Coronary artery (tissue), 2 donors: ENCODE measurements at regions not wholly inside any gene's neighbourhood (a gene's known extent, or its start where the extent isn't known, plus 50 kb on each side); places are given as distances from the start of the nearest gene placed in this dataset.
"Not testable (repeated sequence)": the region's sequence is repeated elsewhere in the genome, so short reads cannot be mapped to it uniquely, and the experiment has no call there.

ENCODE experiments used
- DNase-seq: peaks from one replicate; pipeline ENCODE4 v3.0.0-alpha.2; 2017; ENCODE audit warnings: low spot score
- H3K27ac ChIP-seq, 2 donors: fragments of 200-600 bp; sonication (generic); one replicate each; pipeline ENCODE4 v1.5.1; 2016 to 2019
- H3K4me3 ChIP-seq: fragments of 200-600 bp; sonication (generic); 2 replicates; pipeline ENCODE4 v1.5.1; 2016; ENCODE audit warnings: mild to moderate bottlenecking, moderate library complexity
- TF ChIP-seq, protein P1 (sequence below): fragments of 200-600 bp; sonication (generic); IDR thresholded peaks from one replicate; pipeline ENCODE4 v1.5.1; 2019; ENCODE audit warnings: antibody characterized with exemption

DNA sequence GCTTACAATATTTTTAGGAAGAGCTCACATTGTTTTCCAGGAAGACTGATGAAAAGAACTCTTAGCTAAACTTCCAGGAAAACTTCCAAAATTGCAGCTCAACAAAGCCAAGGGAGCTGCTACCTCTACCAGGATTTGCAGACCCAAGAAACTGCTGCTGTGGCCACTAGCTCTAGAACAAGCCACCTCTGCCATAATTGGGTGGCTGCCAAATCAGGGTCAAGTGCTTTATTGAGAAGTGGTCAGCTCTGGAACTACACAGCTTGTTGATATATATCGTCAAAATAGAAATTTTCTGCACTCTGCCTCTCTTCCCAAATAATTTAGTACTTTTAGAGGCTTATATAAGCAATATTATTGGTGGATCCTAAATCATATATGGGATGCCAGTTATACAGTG lies 371.8 kb upstream of the CHORDC1 start:
- TF ChIP-seq, protein P1, sequence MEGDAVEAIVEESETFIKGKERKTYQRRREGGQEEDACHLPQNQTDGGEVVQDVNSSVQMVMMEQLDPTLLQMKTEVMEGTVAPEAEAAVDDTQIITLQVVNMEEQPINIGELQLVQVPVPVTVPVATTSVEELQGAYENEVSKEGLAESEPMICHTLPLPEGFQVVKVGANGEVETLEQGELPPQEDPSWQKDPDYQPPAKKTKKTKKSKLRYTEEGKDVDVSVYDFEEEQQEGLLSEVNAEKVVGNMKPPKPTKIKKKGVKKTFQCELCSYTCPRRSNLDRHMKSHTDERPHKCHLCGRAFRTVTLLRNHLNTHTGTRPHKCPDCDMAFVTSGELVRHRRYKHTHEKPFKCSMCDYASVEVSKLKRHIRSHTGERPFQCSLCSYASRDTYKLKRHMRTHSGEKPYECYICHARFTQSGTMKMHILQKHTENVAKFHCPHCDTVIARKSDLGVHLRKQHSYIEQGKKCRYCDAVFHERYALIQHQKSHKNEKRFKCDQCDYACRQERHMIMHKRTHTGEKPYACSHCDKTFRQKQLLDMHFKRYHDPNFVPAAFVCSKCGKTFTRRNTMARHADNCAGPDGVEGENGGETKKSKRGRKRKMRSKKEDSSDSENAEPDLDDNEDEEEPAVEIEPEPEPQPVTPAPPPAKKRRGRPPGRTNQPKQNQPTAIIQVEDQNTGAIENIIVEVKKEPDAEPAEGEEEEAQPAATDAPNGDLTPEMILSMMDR = no peak
- DNase-seq = no peak
- Histone ChIP-seq H3K4me3 (no peak overlapping the region), H3K27ac (no peak overlapping the region)

DNA sequence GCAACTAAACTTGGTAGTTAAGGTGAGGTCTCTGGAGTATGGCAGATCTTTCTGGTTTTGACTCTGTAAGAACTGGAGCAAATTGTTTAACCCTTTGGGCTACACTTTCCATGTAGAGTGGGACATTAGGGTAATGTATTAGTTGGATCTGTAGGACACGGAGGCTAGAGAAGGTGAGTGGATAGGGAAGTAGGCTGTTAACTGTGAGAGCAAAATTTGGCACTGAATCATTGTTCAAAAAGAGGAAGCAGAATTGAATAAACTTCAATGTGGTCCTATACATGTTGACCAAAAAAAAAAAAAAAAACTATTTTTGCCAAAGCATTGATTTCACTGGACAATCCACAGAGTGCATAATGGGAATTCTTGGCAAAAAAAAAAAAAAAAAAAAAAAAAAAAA lies 370.2 kb upstream of the CHORDC1 start:
- no peak for DNase-seq
- H3K27ac ChIP-seq = no peak overlapping the region
- no peak overlapping the region for H3K4me3 ChIP-seq
- TF ChIP-seq, protein P1 = no peak

DNA sequence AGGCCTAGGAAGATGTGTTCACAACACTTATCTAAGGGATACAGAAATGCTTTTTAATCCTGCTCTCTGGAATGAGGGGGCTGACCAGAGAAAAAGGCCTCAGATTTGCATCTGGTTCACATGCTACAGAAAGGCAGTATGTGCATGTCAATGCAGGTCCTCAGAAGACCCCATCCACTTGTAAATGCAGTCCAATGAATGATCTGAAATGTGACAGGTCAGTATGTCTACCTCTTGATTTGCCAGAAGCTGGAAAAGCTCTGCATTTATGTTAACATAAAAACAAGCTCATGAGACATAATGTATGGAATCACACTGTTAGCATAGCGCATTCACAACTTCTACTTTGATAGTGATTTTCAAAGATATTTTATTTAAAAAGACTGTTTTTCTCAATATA lies 367.4 kb upstream of the CHORDC1 start:
- TF ChIP-seq, protein P1 = no peak
- H3K4me3 ChIP-seq = no peak overlapping the region
- no peak overlapping the region for H3K27ac ChIP-seq
- no peak for DNase-seq

DNA sequence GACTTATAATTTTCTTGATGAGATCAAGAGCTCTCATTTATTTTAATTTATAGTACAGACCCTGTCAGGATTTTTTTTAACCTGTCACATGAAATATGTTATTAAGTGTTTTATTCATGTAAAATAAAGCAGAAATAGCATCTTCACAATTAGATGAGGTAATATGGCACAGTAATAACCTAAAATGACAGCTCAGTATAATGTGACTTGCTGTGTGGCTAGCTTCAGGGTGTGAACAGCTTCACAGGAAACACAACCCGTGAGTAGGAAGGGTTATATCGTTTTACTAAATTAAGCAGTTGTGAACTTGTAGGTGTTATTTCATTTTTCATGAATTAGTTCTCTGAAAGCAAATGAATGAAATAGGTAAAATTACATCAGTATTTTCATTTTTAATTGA lies 366.9 kb upstream of the CHORDC1 start:
- TF ChIP-seq, protein P1 = no peak
- DNase-seq = no peak
- Histone ChIP-seq H3K4me3 (no peak overlapping the region), H3K27ac (no peak overlapping the region)

DNA sequence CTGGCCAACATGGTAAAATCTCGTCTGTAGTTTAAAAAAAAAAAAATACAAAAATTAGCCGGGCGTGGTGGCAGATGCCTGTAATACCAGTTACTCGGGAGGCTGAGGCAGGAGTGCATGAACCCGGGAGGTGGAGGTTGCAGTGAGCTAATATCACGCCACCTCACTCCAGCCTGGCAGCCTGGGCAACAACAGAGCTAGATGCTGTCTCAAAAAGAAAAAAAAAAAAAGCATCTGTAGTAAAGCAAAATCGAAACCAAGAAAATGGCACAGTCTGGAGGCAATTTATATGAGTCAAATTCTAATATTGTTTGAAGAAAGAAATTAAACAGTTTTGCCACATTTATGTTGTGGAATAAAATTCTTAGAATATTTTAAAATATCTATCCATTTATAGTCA lies 365.0 kb upstream of the CHORDC1 start:
- no peak overlapping the region for H3K27ac ChIP-seq
- TF ChIP-seq, protein P1 = no peak
- DNase-seq = no peak
- H3K4me3 ChIP-seq = no peak overlapping the region

DNA sequence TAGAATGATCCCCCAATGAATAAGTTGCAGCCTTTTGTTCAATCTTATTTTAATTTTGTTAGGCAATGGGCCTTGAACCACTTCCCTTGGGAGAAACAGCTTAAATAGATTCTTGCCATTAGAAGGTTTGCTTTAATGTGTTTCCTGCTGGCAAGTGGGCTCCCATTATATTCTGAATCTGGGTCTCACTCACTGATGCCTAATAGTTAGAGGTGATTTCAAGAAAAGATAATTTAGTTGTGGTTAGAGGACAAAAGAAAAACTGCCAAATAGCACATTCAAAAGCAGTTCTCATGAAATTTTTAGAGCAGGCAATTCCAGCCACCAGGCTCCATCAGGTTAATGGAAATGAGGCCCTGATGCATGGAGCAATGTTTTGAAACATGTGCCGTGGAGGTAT lies 362.6 kb upstream of the CHORDC1 start:
- Histone ChIP-seq H3K27ac (no peak overlapping the region), H3K4me3 (no peak overlapping the region)
- TF ChIP-seq, protein P1 = no peak
- no peak for DNase-seq

DNA sequence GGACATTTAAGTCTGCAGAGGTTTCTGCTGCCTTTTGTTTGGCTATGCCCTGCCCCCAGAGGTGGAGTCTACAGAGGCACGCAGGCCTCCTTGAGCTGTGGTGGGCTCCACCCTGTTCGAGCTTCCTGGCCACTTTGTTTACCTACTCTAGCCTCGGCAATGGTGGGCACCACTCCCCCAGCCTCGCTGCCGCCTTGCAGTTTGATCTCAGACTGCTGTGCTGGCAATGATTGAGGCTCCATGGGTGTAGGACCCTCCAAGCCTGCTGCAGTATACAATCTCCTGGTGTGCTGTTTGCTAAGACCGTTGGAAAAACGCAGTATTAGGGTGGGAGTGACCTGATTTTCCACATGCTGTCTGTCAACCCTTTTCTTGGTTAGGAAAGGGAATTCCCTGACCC lies 360.1 kb upstream of the CHORDC1 start:
- not testable (repeated sequence) for H3K27ac ChIP-seq, DNase-seq, H3K4me3 ChIP-seq

DNA sequence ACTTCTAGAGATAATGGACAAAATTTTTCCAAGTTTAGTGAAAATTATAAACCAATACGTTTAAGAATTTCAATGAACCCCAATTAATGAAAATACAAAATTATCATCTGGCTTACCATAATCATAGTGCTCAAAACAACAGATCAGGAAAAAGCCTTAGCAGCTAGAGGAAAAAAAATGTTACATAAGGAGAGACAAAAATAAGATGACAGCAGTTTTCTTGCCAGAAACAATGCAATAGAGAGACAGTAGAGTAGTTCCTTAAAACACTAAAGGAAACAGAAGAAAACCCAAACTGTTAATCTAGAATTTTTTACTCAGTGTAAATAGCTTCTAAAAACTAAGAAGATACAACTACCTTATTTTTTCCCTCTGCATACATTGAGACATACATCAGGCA lies 341.7 kb upstream of the CHORDC1 start:
- TF ChIP-seq, protein P1 = no peak
- no peak overlapping the region for H3K4me3 ChIP-seq
- no peak for DNase-seq
- H3K27ac ChIP-seq = no peak overlapping the region
